Osteoblast (primary cell): ENCODE measurements at regions not wholly inside any gene's neighbourhood (a gene's known extent, or its start where the extent isn't known, plus 50 kb on each side); places are given as distances from the start of the nearest gene placed in this dataset.

Experiments used
- DNase-seq: peaks from one replicate; pipeline ENCODE4 v3.0.0; 2011; ENCODE audit warnings: low spot score, mixed read lengths; ENCODE audit not compliant: insufficient read length; ENCODE audit errors: missing footprints
- H2AFZ ChIP-seq: 2 replicates; pipeline ENCODE4 v1.6.0; 2011; ENCODE audit warnings: mild to moderate bottlenecking, low read length
- H3K27ac ChIP-seq: 2 replicates; pipeline ENCODE4 v1.5.1; 2011; ENCODE audit warnings: mild to moderate bottlenecking, low read depth, low read length, moderate library complexity
- H3K27me3 ChIP-seq: 2 replicates; pipeline ENCODE4 v1.6.0; 2012; ENCODE audit warnings: mild to moderate bottlenecking, control low read depth, inconsistent platforms, low read length, moderate library complexity; ENCODE audit not compliant: insufficient read depth
- H3K36me3 ChIP-seq: 2 replicates; pipeline ENCODE4 v1.5.1; 2011; ENCODE audit warnings: mild to moderate bottlenecking, low read length, control low read depth, moderate library complexity; ENCODE audit not compliant: insufficient read depth
- H3K4me1 ChIP-seq: 2 replicates; pipeline ENCODE4 v1.5.1; 2011; ENCODE audit warnings: mild to moderate bottlenecking, low read length, control low read depth, moderate library complexity; ENCODE audit not compliant: insufficient read depth
- H3K4me2 ChIP-seq: 2 replicates; pipeline ENCODE4 v1.6.0; 2011; ENCODE audit warnings: mild to moderate bottlenecking, low read length; ENCODE audit not compliant: insufficient read depth
- H3K4me3 ChIP-seq: fragments of 200-600 bp; sonication (generic); 3 replicates; pipeline ENCODE4 v1.5.1; 2012; ENCODE audit warnings: mild to moderate bottlenecking, low read length, inconsistent platforms; ENCODE audit not compliant: insufficient read depth
- H3K79me2 ChIP-seq: 2 replicates; pipeline ENCODE4 v1.6.0; 2012; ENCODE audit warnings: mild to moderate bottlenecking, low read length, control low read depth, inconsistent platforms; ENCODE audit not compliant: insufficient read depth
- H3K9me3 ChIP-seq: 2 replicates; pipeline ENCODE4 v1.5.1; 2011; ENCODE audit warnings: low read depth, low read length, control low read depth
- H4K20me1 ChIP-seq: 2 replicates; pipeline ENCODE4 v1.6.0; 2012; ENCODE audit warnings: mild to moderate bottlenecking, low read length, control low read depth; ENCODE audit not compliant: insufficient read depth
- CTCF ChIP-seq: IDR thresholded peaks from 2 replicates; pipeline ENCODE4 v1.5.1; 2011; ENCODE audit warnings: mild to moderate bottlenecking, low read depth, low read length, moderate library complexity; ENCODE audit errors: extremely low read depth

- no peaks in the 10 kb centered on the region for H4K20me1 ChIP-seq
- no peak overlapping the region for H2AFZ ChIP-seq
- H3K4me3 ChIP-seq, result no peak overlapping the region
- no peaks in the 10 kb centered on the region for H3K27me3 ChIP-seq
- no peaks in the 10 kb centered on the region for H3K36me3 ChIP-seq
- no peak for DNase-seq
- no peaks in the 10 kb centered on the region for H3K9me3 ChIP-seq
- no peaks in the 10 kb centered on the region for H3K79me2 ChIP-seq
- H3K4me2 ChIP-seq, result no peak overlapping the region
- no peak for TF ChIP-seq CTCF
- H3K27ac ChIP-seq, result no peak overlapping the region
- H3K4me1 ChIP-seq, result no peaks in the 10 kb centered on the region
These were observed 340.4 kb downstream of the NUAK1 start for GRCh38 chr12:105798256-105798845.

GRCh38 chr12:105799103-105799502 is 339.7 kb downstream of the NUAK1 start:
- H3K27me3 ChIP-seq, result no peaks in the 10 kb centered on the region
- H4K20me1 ChIP-seq, result no peaks in the 10 kb centered on the region
- H3K27ac ChIP-seq, result no peak overlapping the region
- no peaks in the 10 kb centered on the region for H3K36me3 ChIP-seq
- no peaks in the 10 kb centered on the region for H3K9me3 ChIP-seq
- no peak for TF ChIP-seq CTCF
- DNase-seq, result no peak
- H2AFZ ChIP-seq, result no peak overlapping the region
- H3K4me2 ChIP-seq, result no peak overlapping the region
- no peaks in the 10 kb centered on the region for H3K79me2 ChIP-seq
- H3K4me3 ChIP-seq, result no peak overlapping the region
- H3K4me1 ChIP-seq, result no peaks in the 10 kb centered on the region

GRCh38 chr12:105801351-105801750 is 337.4 kb downstream of the NUAK1 start:
- Histone ChIP-seq H3K9me3 (no peaks in the 10 kb centered on the region), H2AFZ (no peak overlapping the region), H3K27ac (no peak overlapping the region), H3K36me3 (no peaks in the 10 kb centered on the region), H3K4me2 (no peak overlapping the region), H4K20me1 (no peaks in the 10 kb centered on the region), H3K4me1 (no peaks in the 10 kb centered on the region), H3K27me3 (no peaks in the 10 kb centered on the region), H3K79me2 (no peaks in the 10 kb centered on the region), H3K4me3 (no peak overlapping the region)
- DNase-seq, result no peak
- no peak for TF ChIP-seq CTCF

- H3K4me1 ChIP-seq, result no peaks in the 10 kb centered on the region
- H3K4me2 ChIP-seq, result no peak overlapping the region
- no peak overlapping the region for H3K4me3 ChIP-seq
- H3K27me3 ChIP-seq, result no peaks in the 10 kb centered on the region
- no peaks in the 10 kb centered on the region for H3K36me3 ChIP-seq
- no peaks in the 10 kb centered on the region for H3K9me3 ChIP-seq
- no peak overlapping the region for H3K27ac ChIP-seq
- H3K79me2 ChIP-seq, result no peaks in the 10 kb centered on the region
- H4K20me1 ChIP-seq, result no peaks in the 10 kb centered on the region
- no peak overlapping the region for H2AFZ ChIP-seq
- no peak for DNase-seq
- TF ChIP-seq CTCF, result no peak
These were observed 335.5 kb downstream of the NUAK1 start for GRCh38 chr12:105803292-105803691.
